Transverse colon (tissue), 4 donors: ENCODE measurements at regions not wholly inside any gene's neighbourhood (a gene's known extent, or its start where the extent isn't known, plus 50 kb on each side); places are given as distances from the start of the nearest gene placed in this dataset.

Source experiments
- DNase-seq: peaks from one replicate; pipeline ENCODE4 v3.0.0-alpha.2; 2019
- H3K27ac ChIP-seq, 4 donors: fragments of 200-600 bp; sonication (generic); 2 replicates each; pipeline ENCODE4 v1.5.1; 2016 to 2018; ENCODE audit warnings: inconsistent platforms in 4 of 4
- H3K27me3 ChIP-seq: fragments of 200-600 bp; sonication (generic); 2 replicates; pipeline ENCODE4 v1.5.1; 2017; ENCODE audit warnings: inconsistent platforms
- H3K36me3 ChIP-seq, 4 donors: fragments of 200-600 bp; sonication (generic); 2 replicates each; pipeline ENCODE4 v1.5.1; 2017 to 2019; ENCODE audit warnings: inconsistent platforms in 4 of 4
- H3K4me1 ChIP-seq, 4 donors: fragments of 200-600 bp; sonication (generic); 2 replicates each; pipeline ENCODE4 v1.5.1; 2017 to 2020; ENCODE audit warnings: inconsistent platforms in 4 of 4
- H3K4me3 ChIP-seq, 4 donors: fragments of 200-600 bp; sonication (generic); 1 replicate in 1 of 4; 2 replicates in 3 of 4; pipeline versions ENCODE4 v1.5.1 to v1.6.1; 2017 to 2019; ENCODE audit warnings: inconsistent platforms in 4 of 4
- H3K9me3 ChIP-seq, 2 donors: fragments of 200-600 bp; sonication (generic); 2 replicates each; pipeline ENCODE4 v1.5.1; 2017 to 2019; ENCODE audit warnings: inconsistent platforms in 2 of 2
- CTCF ChIP-seq, 5 experiments: fragments of 200-600 bp in 3 of 5; fragments of 450-650 bp in 2 of 5; sonication (generic) in 3 of 5; IDR thresholded peaks; 1 replicate in 2 of 5; 2 replicates in 3 of 5; pipeline ENCODE4 v1.5.1; 2016 to 2017; ENCODE audit warnings: antibody characterized with exemption in 5 of 5, inconsistent platforms in 3 of 5, mild to moderate bottlenecking in 2 of 5, moderate library complexity in 1 of 5
- EP300 ChIP-seq: sonication (generic); formaldehyde crosslinking; IDR thresholded peaks from one replicate; pipeline ENCODE4 v1.6.1; 2017; ENCODE audit warnings: antibody characterized with exemption, low read depth
- POLR2A ChIP-seq: fragments of 450-650 bp; IDR thresholded peaks from one replicate; pipeline ENCODE4 v1.6.1; 2016; ENCODE audit warnings: antibody characterized with exemption, mild to moderate bottlenecking, moderate library complexity
- POLR2AphosphoS5 ChIP-seq, 3 donors: sonication (generic); formaldehyde crosslinking; IDR thresholded peaks; one replicate each; pipeline ENCODE4 v1.6.1; 2016; ENCODE audit warnings: antibody characterized with exemption in 3 of 3
- WGBS, 2 donors: methylation state at CpG; one replicate each; pipeline ENCODE4 v1.1.5; 2018; ENCODE audit warnings: low coverage in 1 of 2; 5-methylcytosine and 5-hydroxymethylcytosine counted together
- in situ Hi-C, 4 donors: fragments of 200-750 bp; cut with MboI; loops; one replicate each; pipeline versions ENCODE4 v1.15.0 to v1.15.1; 2017; ENCODE audit warnings: low sequenced_read_pairs in 3 of 4, low pct_ligation_motif_present in 1 of 4, low pct_unique_long_range_greater_than_20kb in 1 of 4
- intact Hi-C: fragments of 100-400 bp; cut with DNase I; formaldehyde crosslinking; loops from one replicate; pipeline ENCODE4 v1.15.1; 2023; ENCODE audit warnings: low total_unique reads

- intact Hi-C loops, result no loop called here
- Histone ChIP-seq H3K27ac (no peak overlapping the region), H3K36me3 (no peaks in the 10 kb centered on the region), H3K27me3 (no peaks in the 10 kb centered on the region), H3K9me3 (no peaks in the 10 kb centered on the region), H3K4me1 (peaks cover 0 to 12% (median 0%) of the 10 kb centered on the region in 4 donors), H3K4me3 (no peak overlapping the region)
- no peak for TF ChIP-seq POLR2A
- no peak for TF ChIP-seq EP300
- TF ChIP-seq POLR2AphosphoS5 (IDR thresholded peaks at IDR 0.05), result no peak
- TF ChIP-seq CTCF (IDR thresholded peaks at IDR 0.05), result no peak
- in situ Hi-C loops, result no loop called here
- 44 to 90% methylated on average over 1 of the region's 1 CpG for WGBS, 2 donors
- no peak for DNase-seq
Observed at GRCh38 chr20:53688085-53688484, 94.4 kb upstream of the ZNF217 start.

- no peak for DNase-seq
- Histone ChIP-seq H3K4me3 (no peak overlapping the region), H3K27ac (no peak overlapping the region), H3K9me3 (no peaks in the 10 kb centered on the region), H3K4me1 (peaks cover 0 to 12% (median 0%) of the 10 kb centered on the region in 4 donors), H3K27me3 (no peaks in the 10 kb centered on the region), H3K36me3 (no peaks in the 10 kb centered on the region)
- in situ Hi-C loops (no loop called here), intact Hi-C loops (no loop called here)
- WGBS, 2 donors, result 94 to 96% methylated on average over 2 to 8 of the region's 8 CpGs
- TF ChIP-seq POLR2A (no peak), POLR2AphosphoS5 (IDR thresholded peaks at IDR 0.05) (no peak), EP300 (no peak), CTCF (IDR thresholded peaks at IDR 0.05) (no peak)
Observed at GRCh38 chr20:53685070-53685595, 91.5 kb upstream of the ZNF217 start.

GRCh38 chr20:53683506-53683905 lies 89.9 kb upstream of the ZNF217 start:
- in situ Hi-C loops, result no loop called here
- H3K4me3 ChIP-seq, result no peak overlapping the region
- intact Hi-C loops, result no loop called here
- WGBS, 2 donors, result 83 to 92% methylated on average over 3 of the region's 3 CpGs
- no peaks in the 10 kb centered on the region for H3K36me3 ChIP-seq
- no peak overlapping the region for H3K27ac ChIP-seq
- peaks cover 0 to 28% (median 1%) of the 10 kb centered on the region in 4 donors for H3K4me1 ChIP-seq
- DNase-seq, result no peak
- no peaks in the 10 kb centered on the region for H3K9me3 ChIP-seq
- no peak for TF ChIP-seq POLR2AphosphoS5 (IDR thresholded peaks at IDR 0.05)
- no peak for TF ChIP-seq CTCF (IDR thresholded peaks at IDR 0.05)
- TF ChIP-seq EP300, result no peak
- TF ChIP-seq POLR2A, result no peak
- H3K27me3 ChIP-seq, result no peaks in the 10 kb centered on the region

GRCh38 chr20:53681352-53682212 lies 87.9 kb upstream of the ZNF217 start:
- TF ChIP-seq POLR2A (no peak), POLR2AphosphoS5 (IDR thresholded peaks at IDR 0.05) (no peak), EP300 (no peak), CTCF (IDR thresholded peaks at IDR 0.05) (no peak)
- Histone ChIP-seq H3K36me3 (no peaks in the 10 kb centered on the region), H3K27ac (no peak overlapping the region), H3K4me1 (peaks cover 0 to 40% (median 5%) of the 10 kb centered on the region in 4 donors), H3K9me3 (no peaks in the 10 kb centered on the region), H3K4me3 (no peak overlapping the region), H3K27me3 (no peaks in the 10 kb centered on the region)
- in situ Hi-C loops, result no loop called here
- 80 to 100% methylated on average over 5 to 17 of the region's 17 CpGs for WGBS, 2 donors
- intact Hi-C loops, result no loop called here
- DNase-seq, result no peak
